GM12891 (cell line): ENCODE measurements at regions not wholly inside any gene's neighbourhood (a gene's known extent, or its start where the extent isn't known, plus 50 kb on each side); places are given as distances from the start of the nearest gene placed in this dataset.
"Not testable (repeated sequence)": the region's sequence is repeated elsewhere in the genome, so short reads cannot be mapped to it uniquely, and the experiment has no call there.

Source experiments
- POLR2A ChIP-seq: IDR thresholded peaks from 2 replicates; pipeline ENCODE4 v1.6.1; 2011; ENCODE audit warnings: low read depth, low read length, control low read depth
- POLR2AphosphoS5 ChIP-seq: IDR thresholded peaks from 2 replicates; pipeline ENCODE4 v1.6.1; 2011; ENCODE audit warnings: low read depth, low read length, control low read depth
- POU2F2 ChIP-seq: IDR thresholded peaks from 2 replicates; pipeline ENCODE4 v1.6.1; 2011; ENCODE audit warnings: low read depth, mild to moderate bottlenecking, control low read depth, low read length, moderate library complexity
- SPI1 ChIP-seq: IDR thresholded peaks from 2 replicates; pipeline ENCODE4 v1.6.1; 2011; ENCODE audit warnings: low read depth, low read length, control low read depth
- TAF1 ChIP-seq: IDR thresholded peaks from 2 replicates; pipeline ENCODE4 v1.6.1; 2011; ENCODE audit warnings: low read depth, low read length, control low read depth

- TF ChIP-seq POLR2A, POLR2AphosphoS5, SPI1, POU2F2, TAF1: not testable (repeated sequence)
These were observed 586.8 kb downstream of the ARL4A start for GRCh38 chr7:13274205-13274604.
